ENCODE measurements at regions not wholly inside any gene's neighbourhood (a gene's known extent, or its start where the extent isn't known, plus 50 kb on each side); places are given as distances from the start of the nearest gene placed in this dataset.

DNA sequence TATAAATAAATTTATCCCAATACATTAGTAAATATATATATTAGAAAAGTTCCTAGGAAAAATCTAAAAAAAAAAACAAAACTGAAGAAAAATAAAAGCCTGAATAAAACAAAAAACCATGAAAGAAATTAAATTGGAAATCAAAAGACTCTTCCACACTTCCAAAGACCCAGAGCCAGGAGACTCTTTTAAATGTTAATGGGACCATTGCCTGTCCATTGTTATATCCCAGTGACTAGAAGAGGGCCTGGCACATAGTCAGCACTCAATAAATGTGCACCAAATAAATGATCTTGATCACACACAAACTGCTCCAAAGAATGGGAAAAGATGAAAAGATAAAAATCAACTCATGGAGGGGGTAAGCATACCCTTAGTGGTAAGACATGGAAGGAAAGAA, 51.3 kb upstream of the CLDN18 start:
- DNase-seq (ENCODE audit: low read depth in 2 of 2), result no peak

All from stimulated activated CD8-positive, alpha-beta memory T cell treated with anti-CD3 and anti-CD28 coated beads, Interleukin-2, amount 100 ng/mL, for 1 hour (primary cell).